ENCODE measurements at regions not wholly inside any gene's neighbourhood (a gene's known extent, or its start where the extent isn't known, plus 50 kb on each side); places are given as distances from the start of the nearest gene placed in this dataset.

DNA sequence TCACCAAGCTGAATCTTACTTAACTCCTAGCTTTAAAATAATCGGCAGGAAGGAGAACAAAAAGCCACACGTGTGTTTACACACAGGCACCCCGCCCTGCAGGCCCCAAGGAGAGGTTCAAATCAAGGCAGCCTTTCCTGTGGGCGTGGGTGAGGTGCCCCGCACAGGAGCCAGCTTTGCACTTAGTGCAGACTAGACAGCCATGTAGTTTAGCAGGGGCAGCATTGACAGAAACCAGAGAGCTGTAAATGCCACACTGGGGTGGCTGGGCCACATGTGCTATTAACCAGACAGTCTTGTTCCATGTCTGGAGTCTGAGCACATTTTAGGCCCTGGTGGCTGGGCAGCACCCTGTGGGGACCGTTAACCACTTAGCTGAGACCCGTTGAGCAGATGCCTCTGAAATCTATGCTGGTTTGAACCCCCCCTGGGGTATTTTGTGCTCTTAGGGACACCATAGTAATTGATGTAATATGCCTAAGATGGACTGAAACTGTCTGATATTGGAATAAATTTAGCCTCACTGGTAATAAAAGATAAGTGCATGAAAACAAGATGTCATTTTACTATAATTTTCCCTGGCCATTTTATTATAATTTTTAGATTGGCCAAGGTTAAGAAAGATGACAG lies 106.4 kb upstream of the KCNG1 start:
- TF ChIP-seq, protein P1, sequence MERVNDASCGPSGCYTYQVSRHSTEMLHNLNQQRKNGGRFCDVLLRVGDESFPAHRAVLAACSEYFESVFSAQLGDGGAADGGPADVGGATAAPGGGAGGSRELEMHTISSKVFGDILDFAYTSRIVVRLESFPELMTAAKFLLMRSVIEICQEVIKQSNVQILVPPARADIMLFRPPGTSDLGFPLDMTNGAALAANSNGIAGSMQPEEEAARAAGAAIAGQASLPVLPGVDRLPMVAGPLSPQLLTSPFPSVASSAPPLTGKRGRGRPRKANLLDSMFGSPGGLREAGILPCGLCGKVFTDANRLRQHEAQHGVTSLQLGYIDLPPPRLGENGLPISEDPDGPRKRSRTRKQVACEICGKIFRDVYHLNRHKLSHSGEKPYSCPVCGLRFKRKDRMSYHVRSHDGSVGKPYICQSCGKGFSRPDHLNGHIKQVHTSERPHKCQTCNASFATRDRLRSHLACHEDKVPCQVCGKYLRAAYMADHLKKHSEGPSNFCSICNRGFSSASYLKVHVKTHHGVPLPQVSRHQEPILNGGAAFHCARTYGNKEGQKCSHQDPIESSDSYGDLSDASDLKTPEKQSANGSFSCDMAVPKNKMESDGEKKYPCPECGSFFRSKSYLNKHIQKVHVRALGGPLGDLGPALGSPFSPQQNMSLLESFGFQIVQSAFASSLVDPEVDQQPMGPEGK (CRISPR knock-in tag; IDR thresholded peaks at IDR 0.05; ENCODE audit: borderline replicate concordance), result no peak
- TF ChIP-seq TCF4 (CRISPR knock-in tag; IDR thresholded peaks at IDR 0.05; ENCODE audit: borderline replicate concordance) (peak; percentile 90), ZNF8 (CRISPR knock-in tag; IDR thresholded peaks at IDR 0.05) (no peak), RARB (CRISPR knock-in tag; IDR thresholded peaks at IDR 0.05) (no peak), ZFP30 (CRISPR knock-in tag; IDR thresholded peaks at IDR 0.05) (no peak), ZC3H10 (CRISPR knock-in tag; IDR thresholded peaks at IDR 0.05) (no peak)

Data from SK-N-SH treated with all-trans-retinoic acid at 6 μM for 48 hours (cell line).